SK-N-SH (cell line): ENCODE measurements at regions not wholly inside any gene's neighbourhood (a gene's known extent, or its start where the extent isn't known, plus 50 kb on each side); places are given as distances from the start of the nearest gene placed in this dataset.

ENCODE experiments used
- CTCF ChIA-PET: fragments of 300-600, 350-600 bp; formaldehyde crosslinking; extraction: SDS; loops from one replicate; lab custom pipeline; 2021; lab: Yijun Ruan, JAX
- POLR2A ChIA-PET: fragments of 350-600 bp; sonication (Branson Sonifier 250); formaldehyde crosslinking; extraction: SDS; loops from one replicate; lab custom pipeline; 2020; ENCODE audit warnings: antibody characterized with exemption, inconsistent platforms; lab: Yijun Ruan, JAX
- DNase-seq: peaks from one replicate; pipeline ENCODE4 v3.0.0; 2012
- H2AFZ ChIP-seq: fragments of 200-600 bp; sonication (generic); 2 replicates; pipeline ENCODE4 v1.8.1; 2016; ENCODE audit warnings: antibody characterized with exemption, mild to moderate bottlenecking, low read depth
- H3F3A ChIP-seq: fragments of 200-600 bp; sonication (generic); replicated peaks from 2 replicates; pipeline ENCODE3; 2016; ENCODE audit warnings: antibody characterized with exemption, mild to moderate bottlenecking; ENCODE audit not compliant: insufficient read depth
- H3K27ac ChIP-seq, 2 experiments: fragments of 200-500 bp in 1 of 2; fragments of 200-600 bp in 1 of 2; sonication (Bioruptor generic) in 1 of 2; sonication (generic), shearing (Covaris generic) in 1 of 2; 2 replicates each; pipeline versions ENCODE4 v1.5.1 to v1.6.1; 2014 to 2016; ENCODE audit warnings: low read depth in 2 of 2, inconsistent platforms in 1 of 2, low read length in 1 of 2, mild to moderate bottlenecking in 1 of 2, mixed read lengths in 1 of 2
- H3K27me3 ChIP-seq: fragments of 200-600 bp; sonication (generic), shearing (Covaris generic); 2 replicates; pipeline ENCODE4 v1.6.1; 2016; ENCODE audit warnings: mixed run types; ENCODE audit not compliant: insufficient read depth
- H3K36me3 ChIP-seq, 2 experiments: fragments of 200-500 bp in 1 of 2; fragments of 200-600 bp in 1 of 2; sonication (Bioruptor generic) in 1 of 2; sonication (generic) in 1 of 2; replicated peaks in 1 of 2; 2 replicates each; pipeline versions ENCODE3 to v1.5.1; 2014 to 2016; ENCODE audit warnings: low read length in 1 of 2, mild to moderate bottlenecking in 1 of 2; ENCODE audit not compliant: insufficient read depth in 2 of 2, control insufficient read depth in 1 of 2
- H3K4me1 ChIP-seq, 2 experiments: fragments of 200-500 bp in 1 of 2; fragments of 200-600 bp in 1 of 2; sonication (Bioruptor generic) in 1 of 2; sonication (generic), shearing (Covaris generic) in 1 of 2; 2 replicates each; pipeline versions ENCODE4 v1.5.1 to v1.6.1; 2014 to 2016; ENCODE audit warnings: low read depth in 1 of 2, low read length in 1 of 2, mixed run types in 1 of 2; ENCODE audit not compliant: insufficient read depth in 2 of 2, control insufficient read depth in 1 of 2
- H3K4me2 ChIP-seq: fragments of 200-600 bp; sonication (generic), shearing (Covaris generic); 2 replicates; pipeline ENCODE4 v1.6.1; 2017; ENCODE audit warnings: mixed run types
- H3K4me3 ChIP-seq, 2 experiments: fragments of 200-500 bp in 1 of 2; fragments of 200-600 bp in 1 of 2; sonication (Bioruptor generic) in 1 of 2; sonication (generic), shearing (Covaris generic) in 1 of 2; 2 replicates each; pipeline versions ENCODE4 v1.5.1 to v1.8.1; 2014 to 2016; ENCODE audit warnings: low read depth in 2 of 2, inconsistent platforms in 1 of 2, low read length in 1 of 2, mild to moderate bottlenecking in 1 of 2, mixed read lengths in 1 of 2, moderate library complexity in 1 of 2
- H3K79me2 ChIP-seq: fragments of 200-600 bp; sonication (generic); 2 replicates; pipeline ENCODE4 v1.8.1; 2017; ENCODE audit warnings: mild to moderate bottlenecking; ENCODE audit not compliant: insufficient read depth
- H3K9ac ChIP-seq: fragments of 200-600 bp; sonication (generic); 2 replicates; pipeline ENCODE4 v1.6.1; 2017; ENCODE audit warnings: mixed run types
- H3K9me2 ChIP-seq: fragments of 200-600 bp; sonication (generic); 2 replicates; pipeline ENCODE4 v1.6.1; 2017; ENCODE audit warnings: mixed run types
- H3K9me3 ChIP-seq: fragments of 200-600 bp; sonication (generic); 2 replicates; pipeline ENCODE4 v1.6.1; 2017; ENCODE audit warnings: mixed run types, mild to moderate bottlenecking, moderate library complexity
- H4K20me1 ChIP-seq: fragments of 200-600 bp; sonication (generic); 2 replicates; pipeline ENCODE4 v1.6.1; 2017; ENCODE audit warnings: mild to moderate bottlenecking, mixed run types; ENCODE audit not compliant: insufficient read depth
- CHD2 ChIP-seq: fragments of 150-350 bp; IDR thresholded peaks from 2 replicates; pipeline ENCODE4 v1.6.1; 2018; ENCODE audit warnings: low read length; ENCODE audit not compliant: partially characterized antibody
- CTCF ChIP-seq: fragments of 200-600 bp; sonication (generic); IDR thresholded peaks from 2 replicates; pipeline ENCODE4 v1.6.1; 2017; ENCODE audit warnings: antibody characterized with exemption, mild to moderate bottlenecking, moderate library complexity
- ELF1 ChIP-seq: IDR thresholded peaks from 2 replicates; pipeline ENCODE4 v1.4.0; 2012
- IRF3 ChIP-seq: fragments of 150-350 bp; IDR thresholded peaks from 2 replicates; pipeline ENCODE4 v1.6.1; 2016; ENCODE audit warnings: mild to moderate bottlenecking, low read depth, low read length
- JUND ChIP-seq: IDR thresholded peaks from 2 replicates; pipeline ENCODE4 v1.4.0; 2012
- MAX ChIP-seq: IDR thresholded peaks from 2 replicates; pipeline ENCODE4 v1.4.0; 2012; ENCODE audit warnings: low read depth
- NFIC ChIP-seq: IDR thresholded peaks from 2 replicates; pipeline ENCODE4 v1.4.0; 2012; ENCODE audit warnings: borderline replicate concordance
- NRF1 ChIP-seq: IDR thresholded peaks from 2 replicates; pipeline ENCODE4 v1.6.1; 2012; ENCODE audit warnings: low read depth, mild to moderate bottlenecking, low read length
- RAD21 ChIP-seq: IDR thresholded peaks from 2 replicates; pipeline ENCODE4 v1.6.1; 2012; ENCODE audit warnings: mild to moderate bottlenecking, low read length
- SMC3 ChIP-seq: IDR thresholded peaks from 2 replicates; pipeline ENCODE4 v1.6.1; 2012; ENCODE audit warnings: low read depth, low read length, improper control_type of control experiment
- TAF1 ChIP-seq: IDR thresholded peaks from 2 replicates; pipeline ENCODE4 v1.6.1; 2012; ENCODE audit warnings: low read depth, mild to moderate bottlenecking, low read length, moderate library complexity, borderline replicate concordance
- USF1 ChIP-seq: IDR thresholded peaks from 2 replicates; pipeline ENCODE4 v1.4.0; 2012; ENCODE audit warnings: low read depth, borderline replicate concordance
- USF2 ChIP-seq: fragments of 150-350 bp; IDR thresholded peaks from 2 replicates; pipeline ENCODE4 v1.6.1; 2017; ENCODE audit warnings: antibody characterized with exemption, low read length, low read depth, borderline replicate concordance
- YY1 ChIP-seq: IDR thresholded peaks from 2 replicates; pipeline ENCODE4 v1.4.0; 2012; ENCODE audit warnings: low read depth, mild to moderate bottlenecking
- WGBS: methylation state at CpG from one replicate; pipeline ENCODE4 v1.1.6; 2017; ENCODE audit warnings: low lambda C conversion rate; 5-methylcytosine and 5-hydroxymethylcytosine counted together

- TF ChIP-seq CTCF (no peak), ELF1 (no peak), CHD2 (no peak), YY1 (no peak), USF1 (no peak), IRF3 (no peak)
Observed at GRCh38 chr7:109391240-109391639, 821.6 kb downstream of the DNAJB9 start (continued).

GRCh38 chr7:109402107-109402506 is 832.4 kb downstream of the DNAJB9 start:
- no peak for DNase-seq
- H3K79me2 ChIP-seq = no peaks in the 10 kb centered on the region
- H3K9me2 ChIP-seq = no peaks in the 10 kb centered on the region
- no peaks in the 10 kb centered on the region for H3K4me1 ChIP-seq
- no peaks in the 10 kb centered on the region for H3K27me3 ChIP-seq
- TF ChIP-seq JUND (no peak), USF2 (no peak), YY1 (no peak), NFIC (no peak)
- no peaks in the 10 kb centered on the region for H3K36me3 ChIP-seq
- no peak overlapping the region for H3K27ac ChIP-seq
- no peak overlapping the region for H3K4me3 ChIP-seq
- no peak overlapping the region for H2AFZ ChIP-seq
- no peaks in the 10 kb centered on the region for H4K20me1 ChIP-seq
- CTCF ChIA-PET = no interaction called here
- H3K9ac ChIP-seq = no peak overlapping the region
- no peak overlapping the region for H3K4me2 ChIP-seq
- H3K9me3 ChIP-seq = no peaks in the 10 kb centered on the region
- no peaks in the 10 kb centered on the region for H3F3A ChIP-seq
- POLR2A ChIA-PET = no interaction called here
- WGBS = 16% methylated on average over 1 of the region's 1 CpG

- H3K4me2 ChIP-seq = no peak overlapping the region
- CTCF ChIA-PET = no interaction called here
- no peak overlapping the region for H3K9ac ChIP-seq
- no peak overlapping the region for H2AFZ ChIP-seq
- H3K79me2 ChIP-seq = no peaks in the 10 kb centered on the region
- H3K36me3 ChIP-seq = no peaks in the 10 kb centered on the region
- 30% methylated on average over 3 of the region's 3 CpGs for WGBS
- peaks cover 3% of the 10 kb centered on the region; the same call in 1 of the 2 replicates for H3K9me2 ChIP-seq
- TF ChIP-seq USF2 (no peak), MAX (no peak), NRF1 (no peak), TAF1 (no peak), RAD21 (no peak), NFIC (no peak), USF1 (no peak), SMC3 (no peak)
- no peak overlapping the region for H3K4me3 ChIP-seq
- H3K9me3 ChIP-seq = no peaks in the 10 kb centered on the region; the same call in 1 of the 2 replicates
- DNase-seq = no peak
- POLR2A ChIA-PET = no interaction called here
- H4K20me1 ChIP-seq = no peaks in the 10 kb centered on the region
- H3F3A ChIP-seq = no peaks in the 10 kb centered on the region
- no peaks in the 10 kb centered on the region for H3K27me3 ChIP-seq
- no peak overlapping the region for H3K27ac ChIP-seq
- no peaks in the 10 kb centered on the region; a peak in 1 of 4 replicates for H3K4me1 ChIP-seq
Observed at GRCh38 chr7:109407756-109408155, 838.1 kb downstream of the DNAJB9 start.
